ENCODE measurements at regions not wholly inside any gene's neighbourhood (a gene's known extent, or its start where the extent isn't known, plus 50 kb on each side); places are given as distances from the start of the nearest gene placed in this dataset.
"Not testable (repeated sequence)": the region's sequence is repeated elsewhere in the genome, so short reads cannot be mapped to it uniquely, and the experiment has no call there.

GRCh38 chr5:125214080-125214479 is 467.6 kb upstream of the ZNF608 start:
- no peak for DNase-seq
- intact Hi-C loops (cut with DNase I), result no loop called here

DNA sequence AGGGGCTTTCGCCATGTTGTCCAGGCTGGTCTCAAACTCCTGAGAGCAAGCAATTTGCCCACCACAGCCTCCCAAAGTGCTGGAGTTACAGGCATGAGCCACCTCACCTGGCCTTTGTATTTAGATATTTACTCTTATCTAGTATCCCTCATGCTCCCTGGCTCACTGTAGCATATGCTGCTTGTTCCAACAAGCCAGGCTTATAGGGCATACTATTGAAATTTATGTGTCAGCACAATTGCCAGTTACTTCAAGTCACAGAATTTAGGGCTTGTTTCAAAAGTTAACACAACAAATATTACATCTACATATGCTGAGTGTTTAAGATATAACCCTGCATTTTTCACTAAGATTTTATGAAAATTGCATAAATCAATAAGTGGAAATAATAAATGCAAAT is 469.2 kb upstream of the ZNF608 start:
- intact Hi-C loops (cut with DNase I), result no loop called here
- no peak for DNase-seq

DNA sequence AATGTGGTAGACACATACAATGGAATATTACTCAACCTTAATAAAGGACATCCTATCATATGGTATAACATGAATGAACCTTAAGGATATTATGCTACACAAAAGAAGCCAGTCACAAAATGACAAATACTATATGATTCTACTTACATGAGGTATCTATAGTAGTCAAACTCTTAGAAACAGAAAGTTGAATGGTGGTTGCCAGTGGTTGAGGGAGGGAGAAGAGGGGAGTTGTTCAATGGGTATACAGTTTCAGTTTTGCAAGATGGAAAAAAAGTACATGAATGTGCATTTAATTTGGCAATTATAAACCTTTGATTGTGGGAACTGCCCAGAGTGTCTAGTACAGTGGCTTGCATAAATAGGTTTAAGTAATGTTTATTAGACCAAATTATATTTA is 473.3 kb upstream of the ZNF608 start:
- no peak for DNase-seq
- intact Hi-C loops (cut with DNase I), result no loop called here

DNA sequence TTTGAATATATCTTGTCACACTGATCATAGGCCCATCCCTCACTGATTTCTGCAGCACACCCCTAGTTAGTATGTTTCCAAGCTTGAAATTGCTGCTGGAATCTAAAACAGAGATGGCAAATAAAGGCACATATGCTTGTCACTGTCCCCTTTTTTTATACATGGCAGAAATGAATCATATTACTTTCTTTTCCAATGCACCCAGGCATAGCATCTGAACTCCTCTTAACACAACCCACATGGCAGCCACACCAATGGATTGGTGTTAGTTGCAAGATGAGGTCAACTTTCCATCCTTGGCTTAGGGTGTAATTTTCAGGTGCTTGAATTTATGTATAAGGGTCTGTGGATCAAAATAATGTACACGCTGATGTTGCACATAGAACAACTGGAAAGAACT is 473.8 kb upstream of the ZNF608 start:
- intact Hi-C loops (cut with DNase I), result no loop called here
- DNase-seq, result no peak

DNA sequence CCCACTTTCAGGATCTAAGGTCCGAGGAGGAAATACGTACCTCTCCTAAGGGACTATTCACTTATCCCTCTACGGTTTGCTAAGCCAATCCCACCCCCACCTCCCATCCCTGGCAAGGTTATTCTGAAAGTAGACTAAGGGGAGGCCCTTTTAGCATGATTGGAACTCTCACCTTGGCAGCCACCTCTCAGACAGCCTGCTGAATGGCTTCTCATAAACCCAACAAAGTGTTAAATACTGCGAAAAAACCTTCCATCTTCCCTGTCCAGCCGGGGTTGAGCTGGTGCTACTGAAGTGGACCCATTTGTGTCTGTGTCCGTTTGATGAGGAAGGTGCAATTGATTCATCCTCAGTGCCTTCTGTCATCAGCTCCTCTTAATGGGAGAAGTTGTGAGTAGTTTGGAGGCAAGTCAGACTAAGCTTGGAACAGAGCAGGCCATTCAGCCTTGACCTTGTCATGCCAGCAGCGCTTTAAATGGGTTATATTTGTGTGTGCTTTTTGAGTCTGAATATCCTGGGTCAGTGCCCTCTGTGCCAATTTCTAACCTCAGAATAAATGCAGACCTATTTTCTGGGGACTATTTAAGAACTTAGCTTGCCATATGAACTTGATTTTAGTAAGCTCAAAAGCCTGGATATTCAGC is 476.3 kb upstream of the ZNF608 start:
- DNase-seq, result no peak
- intact Hi-C loops (cut with DNase I), result no loop called here

- intact Hi-C loops (cut with DNase I), result no loop called here
- peak in 2 of 10 donors; percentile 57 to 79 for DNase-seq
These were observed 479.0 kb upstream of the ZNF608 start for GRCh38 chr5:125225424-125225823.

DNA sequence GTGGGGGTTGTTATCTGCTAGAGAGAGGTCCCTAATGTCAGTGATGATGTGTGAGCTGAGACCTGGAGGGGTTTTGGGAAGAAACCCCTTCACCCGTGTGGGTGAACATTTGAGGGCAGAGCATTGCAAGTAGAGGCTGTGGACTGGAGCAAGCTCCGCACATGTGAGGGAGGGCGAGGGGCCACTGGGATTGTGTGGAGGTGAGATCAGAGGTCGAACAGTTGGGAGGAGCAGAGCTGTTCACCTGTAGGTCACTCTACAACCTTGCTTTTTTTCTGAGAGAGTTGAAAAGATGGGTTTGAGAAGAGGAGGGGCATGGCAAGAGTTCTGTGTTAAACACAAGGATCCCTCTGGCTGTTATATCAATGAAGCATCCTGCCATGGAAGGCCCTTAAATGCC is 480.4 kb upstream of the ZNF608 start:
- DNase-seq, result peak in 1 of 10 donors; percentile 70
- intact Hi-C loops (cut with DNase I), result no loop called here

GRCh38 chr5:125227333-125228095 is 481.1 kb upstream of the ZNF608 start:
- DNase-seq, result peak in 2 of 10 donors; percentile 28 to 50
- intact Hi-C loops (cut with DNase I), result no loop called here

DNA sequence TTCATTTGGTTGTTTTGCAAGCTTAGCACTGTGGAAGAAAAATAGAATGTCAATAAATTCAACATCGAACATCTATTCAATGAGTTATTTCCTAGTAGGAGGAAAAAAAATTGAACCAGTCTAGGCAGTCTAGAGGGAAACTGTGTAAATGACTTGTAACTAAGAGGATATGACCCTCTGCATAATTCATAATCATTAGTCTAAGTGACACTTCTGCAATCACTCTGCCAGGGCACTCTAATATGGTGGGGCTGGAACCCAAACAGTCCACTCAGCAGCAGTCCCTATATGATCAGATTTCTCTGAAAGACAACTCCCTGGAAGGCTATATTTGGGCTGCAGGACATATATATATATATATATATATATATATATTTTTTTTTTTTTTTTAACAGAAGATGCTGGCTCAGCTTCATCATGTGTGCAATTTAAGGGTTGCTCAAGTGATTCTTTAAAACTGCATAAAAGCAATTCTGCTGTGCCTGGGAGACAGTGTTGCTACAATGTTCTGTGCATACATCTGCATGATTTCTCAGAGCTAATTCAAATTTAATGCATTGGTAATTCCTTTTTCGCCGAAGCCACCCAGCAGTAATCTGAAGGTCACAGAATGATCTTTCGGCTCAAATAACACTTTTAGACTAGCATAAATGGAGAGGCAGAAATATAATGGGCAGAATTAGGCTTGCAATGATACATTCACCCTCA is 482.1 kb upstream of the ZNF608 start:
- intact Hi-C loops (cut with DNase I), result no loop called here

GRCh38 chr5:125229556-125229955 is 483.1 kb upstream of the ZNF608 start:
- intact Hi-C loops (cut with DNase I), result no loop called here
- DNase-seq, result no peak

More for the DNA sequence above, 482.1 kb upstream of the ZNF608 start:
- DNase-seq, result no peak

DNA sequence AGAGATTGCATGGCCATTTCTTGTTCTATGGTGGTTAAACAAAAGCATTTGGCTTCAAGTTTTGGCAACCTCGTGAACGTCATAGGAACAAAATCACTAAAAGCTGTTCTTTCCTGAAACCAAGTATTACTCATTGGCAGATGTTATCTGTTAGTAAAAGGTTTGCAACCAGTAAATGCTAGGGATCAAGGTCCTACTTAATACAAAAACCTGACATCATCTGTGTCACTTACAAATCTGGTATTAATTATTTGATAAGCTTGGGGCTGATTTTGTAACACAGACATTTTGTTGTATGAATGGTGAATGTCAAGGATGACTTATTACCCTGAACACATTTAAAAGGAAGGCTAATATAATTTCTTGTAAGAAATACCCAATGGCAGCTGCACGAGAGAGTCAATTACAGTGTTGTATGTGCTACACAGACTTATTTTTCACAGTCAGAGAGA is 486.4 kb upstream of the ZNF608 start:
- DNase-seq, result no peak
- intact Hi-C loops (cut with DNase I), result no loop called here

GRCh38 chr5:125233944-125234343 is 487.5 kb upstream of the ZNF608 start:
- intact Hi-C loops (cut with DNase I), result no loop called here
- DNase-seq, result no peak

GRCh38 chr5:125236007-125236406 is 489.6 kb upstream of the ZNF608 start:
- intact Hi-C loops (cut with DNase I), result no loop called here
- no peak for DNase-seq

- intact Hi-C loops (cut with DNase I), result no loop called here
- DNase-seq, result no peak
These were observed 490.5 kb upstream of the ZNF608 start for GRCh38 chr5:125236981-125237380.

GRCh38 chr5:125244531-125244930 is 498.1 kb upstream of the ZNF608 start:
- DNase-seq, result no peak
- intact Hi-C loops (cut with DNase I), result no loop called here

- intact Hi-C loops (cut with DNase I), result no loop called here
These were observed 498.8 kb upstream of the ZNF608 start for GRCh38 chr5:125245216-125245615.

DNA sequence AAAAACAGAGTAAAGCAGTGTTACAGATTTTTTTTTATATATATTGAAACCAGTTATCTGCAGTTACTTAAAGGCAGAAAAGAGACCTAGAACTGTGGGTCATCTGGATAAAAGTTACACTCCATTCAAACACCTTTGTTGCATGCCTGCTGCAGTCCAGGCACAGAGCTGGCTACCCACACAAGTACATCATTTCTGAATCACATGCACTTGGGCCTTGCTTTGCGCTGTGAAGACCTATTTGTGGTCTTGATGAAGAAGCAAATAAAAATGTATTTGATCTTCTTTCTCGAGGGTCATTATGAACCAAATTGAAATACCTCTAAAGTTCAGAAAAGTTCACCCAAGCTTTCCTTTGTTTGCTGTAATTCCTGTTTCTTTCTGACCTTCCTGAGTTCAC is 503.0 kb upstream of the ZNF608 start:
- no peak for DNase-seq
- intact Hi-C loops (cut with DNase I), result no loop called here

More at GRCh38 chr5:125245216-125245615, 498.8 kb upstream of the ZNF608 start:
- no peak for DNase-seq

- intact Hi-C loops (cut with DNase I), result no loop called here
These were observed 505.3 kb upstream of the ZNF608 start for GRCh38 chr5:125251703-125252102.

DNA sequence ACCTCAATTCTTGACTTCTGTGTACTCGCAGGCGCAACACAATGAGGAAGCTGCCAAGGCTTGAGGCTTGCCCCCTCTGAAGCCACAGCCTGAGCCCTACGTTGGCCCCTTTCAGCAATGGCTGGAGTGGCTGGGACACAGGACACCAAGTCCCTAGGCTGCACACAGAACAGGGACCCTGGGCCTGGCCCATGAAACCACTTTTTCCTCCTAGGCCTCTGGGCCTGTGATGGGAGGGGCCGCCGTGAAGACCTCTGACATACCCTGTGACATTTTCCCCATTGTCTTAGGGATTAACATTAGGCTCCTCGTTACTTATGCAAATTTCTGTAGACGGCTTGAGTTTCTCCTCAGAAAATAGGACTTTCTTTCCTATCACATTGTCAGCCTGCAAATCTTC is 507.2 kb upstream of the ZNF608 start:
- intact Hi-C loops (cut with DNase I), result not testable (repeated sequence)

More at GRCh38 chr5:125251703-125252102, 505.3 kb upstream of the ZNF608 start:
- DNase-seq, result no peak

GRCh38 chr5:125254267-125254666 is 507.8 kb upstream of the ZNF608 start:
- DNase-seq, result no peak
- intact Hi-C loops (cut with DNase I), result no loop called here

More for the DNA sequence above, 507.2 kb upstream of the ZNF608 start:
- DNase-seq, result peak in 1 of 10 donors; percentile 52

DNA sequence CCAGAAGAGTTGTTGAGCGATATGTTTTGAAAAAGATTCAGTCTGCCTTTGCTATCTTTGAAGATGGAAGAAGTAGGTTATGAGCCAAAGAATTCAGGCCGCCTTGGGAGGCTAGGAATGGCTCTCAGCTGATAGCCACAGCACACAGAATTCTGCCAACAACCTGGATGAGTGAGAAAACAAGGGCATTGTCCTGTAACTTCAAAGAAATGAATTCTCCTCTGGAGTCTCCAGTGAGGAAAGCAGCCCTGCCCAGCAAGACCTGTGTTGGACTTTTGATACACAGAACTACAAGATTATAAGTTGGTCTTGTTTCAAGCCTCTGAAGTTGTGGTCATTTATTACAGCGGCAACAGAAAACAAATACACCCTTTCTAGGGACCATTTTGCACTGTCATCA is 509.9 kb upstream of the ZNF608 start:
- intact Hi-C loops (cut with DNase I), result no loop called here

More for the DNA sequence above, 509.9 kb upstream of the ZNF608 start:
- DNase-seq, result no peak

Data from posterior cingulate gyrus (tissue), 11 donors.